H1 (cell line): ENCODE measurements at regions not wholly inside any gene's neighbourhood (a gene's known extent, or its start where the extent isn't known, plus 50 kb on each side); places are given as distances from the start of the nearest gene placed in this dataset.

Experiments used
- CBX8 ChIP-seq: fragments of 300-800, 300-1000 bp; sonication (generic); IDR thresholded peaks from 2 replicates; pipeline ENCODE4 v1.7.1; 2016; ENCODE audit warnings: low read depth, low read length, borderline replicate concordance
- JUND ChIP-seq: IDR thresholded peaks from 2 replicates; pipeline ENCODE4 v1.6.1; 2011; ENCODE audit warnings: mild to moderate bottlenecking, improper control_type of control experiment, low read length
- POU5F1 ChIP-seq: IDR thresholded peaks from 2 replicates; pipeline ENCODE4 v1.6.1; 2011; ENCODE audit warnings: low read depth, mild to moderate bottlenecking, low read length, moderate library complexity
- RXRA ChIP-seq: IDR thresholded peaks from 2 replicates; pipeline ENCODE4 v1.6.1; 2011; ENCODE audit warnings: low read depth, mild to moderate bottlenecking, low read length, moderate library complexity; ENCODE audit not compliant: insufficient read depth
- SAP30 ChIP-seq: fragments of 300-600 bp; sonication (generic); IDR thresholded peaks from 2 replicates; pipeline ENCODE4 v1.7.1; 2012; ENCODE audit warnings: low read length, moderate library complexity, mild to moderate bottlenecking, inconsistent platforms; ENCODE audit not compliant: insufficient read depth, insufficient replicate concordance
- TF ChIP-seq, protein P1 (sequence below): IDR thresholded peaks from 2 replicates; pipeline ENCODE4 v1.6.1; 2011; ENCODE audit warnings: low read length, improper control_type of control experiment

DNA sequence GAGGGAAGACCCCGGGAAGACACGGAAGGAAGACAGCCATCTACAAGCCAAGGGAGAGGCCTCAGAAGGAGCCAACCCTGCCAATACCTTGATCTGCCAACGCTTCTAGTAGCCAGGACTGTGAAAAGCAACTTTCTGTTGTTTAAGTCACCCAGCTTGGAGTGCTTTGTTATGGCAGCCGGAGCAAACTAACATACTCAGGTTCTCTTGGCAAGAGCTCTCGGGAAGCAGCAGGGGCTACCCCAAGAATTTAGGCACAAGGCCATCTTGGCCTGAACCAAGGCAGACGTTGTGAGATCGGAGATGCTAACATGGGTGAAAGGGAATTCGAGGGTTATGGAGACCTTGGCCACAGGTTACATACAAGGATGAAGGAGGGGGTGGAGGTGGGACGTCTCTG lies 78.6 kb upstream of the KLHL29 start (continued):
- TF ChIP-seq, protein P1, sequence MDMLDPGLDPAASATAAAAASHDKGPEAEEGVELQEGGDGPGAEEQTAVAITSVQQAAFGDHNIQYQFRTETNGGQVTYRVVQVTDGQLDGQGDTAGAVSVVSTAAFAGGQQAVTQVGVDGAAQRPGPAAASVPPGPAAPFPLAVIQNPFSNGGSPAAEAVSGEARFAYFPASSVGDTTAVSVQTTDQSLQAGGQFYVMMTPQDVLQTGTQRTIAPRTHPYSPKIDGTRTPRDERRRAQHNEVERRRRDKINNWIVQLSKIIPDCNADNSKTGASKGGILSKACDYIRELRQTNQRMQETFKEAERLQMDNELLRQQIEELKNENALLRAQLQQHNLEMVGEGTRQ: no peak
- no peak for TF ChIP-seq JUND
- TF ChIP-seq SAP30: no peak
- no peak for TF ChIP-seq POU5F1
- no peak for TF ChIP-seq CBX8
- no peak for TF ChIP-seq RXRA
